HEK293 (cell line): ENCODE measurements at regions not wholly inside any gene's neighbourhood (a gene's known extent, or its start where the extent isn't known, plus 50 kb on each side); places are given as distances from the start of the nearest gene placed in this dataset.

ENCODE experiments used
- PATZ1 ChIP-seq: fragments of 450-650 bp; formaldehyde crosslinking; IDR thresholded peaks from 2 replicates; pipeline ENCODE4 v1.5.1; 2016; ENCODE audit warnings: missing biosample characterization, missing genetic modification characterization
- ZNF274 ChIP-seq, 2 experiments: fragments of 200-500 bp in 1 of 2; fragments of 450-650 bp in 1 of 2; sonication (Bioruptor generic) in 1 of 2; formaldehyde crosslinking in 1 of 2; IDR thresholded peaks; 2 replicates each; pipeline versions ENCODE4 v1.5.1 to v1.6.1; 2014 to 2016; ENCODE audit warnings: borderline replicate concordance in 1 of 2, inconsistent platforms in 1 of 2, low read length in 1 of 2, missing biosample characterization in 1 of 2, missing genetic modification characterization in 1 of 2
- ZNF777 ChIP-seq: fragments of 450-650 bp; formaldehyde crosslinking; IDR thresholded peaks from 2 replicates; pipeline ENCODE4 v1.5.1; 2017; ENCODE audit warnings: missing biosample characterization, missing genetic modification characterization, borderline replicate concordance

DNA sequence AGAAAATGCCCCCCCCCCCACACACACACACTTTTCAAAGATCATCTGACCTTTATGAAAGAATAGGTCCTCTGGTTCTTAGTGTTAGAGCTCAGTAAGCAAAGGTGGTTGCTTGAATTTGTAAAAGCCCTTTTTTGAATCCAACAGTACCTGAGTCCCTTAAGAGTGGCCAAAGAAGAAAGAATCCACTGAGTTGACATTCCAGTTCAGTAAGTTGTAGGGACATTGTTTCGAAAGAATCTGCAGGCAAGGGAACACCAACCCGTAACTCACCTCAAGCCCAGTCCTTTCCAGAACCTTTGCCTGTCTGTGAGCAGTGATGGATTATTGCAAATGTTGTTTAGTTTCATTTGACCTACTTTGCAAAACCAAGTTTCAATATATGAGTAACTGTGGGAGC is 64.2 kb upstream of the MAP3K4 start:
- no peak for TF ChIP-seq ZNF777
- TF ChIP-seq PATZ1 (tag by site-specific recombination) = no peak
- no peak for TF ChIP-seq ZNF274 (IDR thresholded peaks at IDR 0.05; ENCODE audit: low read length)
- TF ChIP-seq ZNF274 (tag by site-specific recombination; IDR thresholded peaks at IDR 0.05; ENCODE audit: borderline replicate concordance) = no peak
